Effector memory CD4-positive, alpha-beta T cell (primary cell): ENCODE measurements at regions not wholly inside any gene's neighbourhood (a gene's known extent, or its start where the extent isn't known, plus 50 kb on each side); places are given as distances from the start of the nearest gene placed in this dataset.

ENCODE experiments used
- DNase-seq, 3 donors: peaks; one replicate each; pipeline ENCODE4 v3.0.0-alpha.2; 2020
- H3K27ac ChIP-seq: 2 replicates; pipeline ENCODE4 v1.7.0; 2013; ENCODE audit warnings: mild to moderate bottlenecking, low read length, moderate library complexity; ENCODE audit not compliant: insufficient read depth, poor library complexity, severe bottlenecking
- H3K27me3 ChIP-seq: replicated peaks from 2 replicates; pipeline ENCODE4 v1.7.0; 2013; ENCODE audit warnings: mild to moderate bottlenecking, low read length; ENCODE audit not compliant: insufficient read depth, control insufficient read depth, poor library complexity, severe bottlenecking
- H3K36me3 ChIP-seq: 2 replicates; pipeline ENCODE4 v1.7.0; 2013; ENCODE audit warnings: mild to moderate bottlenecking, low read length, moderate library complexity; ENCODE audit not compliant: control insufficient read depth, insufficient read depth
- H3K4me1 ChIP-seq: 2 replicates; pipeline ENCODE4 v1.7.0; 2013; ENCODE audit warnings: low read length, mild to moderate bottlenecking; ENCODE audit not compliant: control insufficient read depth, insufficient read depth, poor library complexity, severe bottlenecking
- H3K4me3 ChIP-seq: 2 replicates; pipeline ENCODE4 v1.7.0; 2013; ENCODE audit warnings: low read length, low read depth, mild to moderate bottlenecking; ENCODE audit not compliant: insufficient read depth, poor library complexity, severe bottlenecking
- H3K9me3 ChIP-seq: 2 replicates; pipeline ENCODE4 v1.7.0; 2013; ENCODE audit warnings: mild to moderate bottlenecking, low read length, moderate library complexity; ENCODE audit not compliant: control insufficient read depth

GRCh38 chr19:57068311-57068710, 51.5 kb upstream of the USP29 start:
- Histone ChIP-seq H3K4me1 (no peaks in the 10 kb centered on the region), H3K36me3 (no peaks in the 10 kb centered on the region), H3K9me3 (no peaks in the 10 kb centered on the region), H3K4me3 (no peak overlapping the region), H3K27ac (no peak overlapping the region), H3K27me3 (no peaks in the 10 kb centered on the region)
- DNase-seq = no peak

- Histone ChIP-seq H3K4me3 (no peak overlapping the region), H3K36me3 (no peaks in the 10 kb centered on the region), H3K9me3 (no peaks in the 10 kb centered on the region), H3K27me3 (no peaks in the 10 kb centered on the region), H3K27ac (no peak overlapping the region), H3K4me1 (no peaks in the 10 kb centered on the region)
- no peak for DNase-seq
These were observed 50.7 kb upstream of the USP29 start for GRCh38 chr19:57068921-57069697.
